HEK293 (cell line): ENCODE measurements at regions not wholly inside any gene's neighbourhood (a gene's known extent, or its start where the extent isn't known, plus 50 kb on each side); places are given as distances from the start of the nearest gene placed in this dataset.
"Not testable (repeated sequence)": the region's sequence is repeated elsewhere in the genome, so short reads cannot be mapped to it uniquely, and the experiment has no call there.

Experiments used
- CTCF ChIA-PET: fragments of 350-600 bp; formaldehyde crosslinking; extraction: SDS; loops from one replicate; lab custom pipeline; 2021; ENCODE audit warnings: antibody characterized with exemption; lab: Yijun Ruan, JAX
- POLR2A ChIA-PET: fragments of 300-600 bp; formaldehyde crosslinking; extraction: SDS; loops from one replicate; lab custom pipeline; 2020; ENCODE audit warnings: antibody characterized with exemption, inconsistent platforms; lab: Yijun Ruan, JAX
- H3K27ac ChIP-seq: fragments of 200-500 bp; sonication (Bioruptor generic); 2 replicates; pipeline ENCODE4 v1.5.1; 2014; ENCODE audit warnings: low read depth, low read length, control low read depth, inconsistent platforms; ENCODE audit errors: extremely low read depth
- H3K36me3 ChIP-seq, 2 experiments: fragments of 200-500 bp in 1 of 2; sonication (Bioruptor generic) in 1 of 2; 1 replicate in 1 of 2; 2 replicates in 1 of 2; pipeline ENCODE4 v1.5.1; 2014 to 2017; ENCODE audit warnings: inconsistent platforms in 2 of 2, low read length in 2 of 2; ENCODE audit not compliant: control insufficient read depth in 2 of 2, insufficient read depth in 1 of 2
- H3K4me1 ChIP-seq: fragments of 200-500 bp; sonication (Bioruptor generic); 2 replicates; pipeline ENCODE4 v1.5.1; 2014; ENCODE audit warnings: mild to moderate bottlenecking, low read length, inconsistent platforms; ENCODE audit not compliant: control insufficient read depth, insufficient read depth
- H3K4me3 ChIP-seq: 2 replicates; pipeline ENCODE4 v1.5.1; 2011; ENCODE audit warnings: low read depth, mild to moderate bottlenecking, control low read depth, low read length, moderate library complexity
- H3K9me3 ChIP-seq: fragments of 200-500 bp; sonication (Bioruptor generic); 2 replicates; pipeline ENCODE4 v1.5.1; 2014; ENCODE audit warnings: low read depth, low read length, inconsistent platforms; ENCODE audit not compliant: control insufficient read depth, insufficient read depth
- BCL11B ChIP-seq: fragments of 450-650 bp; formaldehyde crosslinking; IDR thresholded peaks from 2 replicates; pipeline ENCODE4 v1.5.1; 2016; ENCODE audit warnings: low read depth, missing biosample characterization, missing genetic modification characterization
- ZNF10 ChIP-seq: fragments of 450-650 bp; formaldehyde crosslinking; IDR thresholded peaks from 2 replicates; pipeline ENCODE4 v1.5.1; 2017; ENCODE audit warnings: missing biosample characterization, missing genetic modification characterization
- ZNF157 ChIP-seq: fragments of 450-650 bp; formaldehyde crosslinking; IDR thresholded peaks from 2 replicates; pipeline ENCODE4 v1.5.1; 2016; ENCODE audit warnings: missing biosample characterization, missing genetic modification characterization
- ZNF423 ChIP-seq: fragments of 450-650 bp; formaldehyde crosslinking; IDR thresholded peaks from 2 replicates; pipeline ENCODE4 v1.5.1; 2016; ENCODE audit warnings: missing biosample characterization, missing genetic modification characterization
- ZNF510 ChIP-seq: fragments of 450-650 bp; formaldehyde crosslinking; IDR thresholded peaks from 2 replicates; pipeline ENCODE4 v1.5.1; 2018; ENCODE audit warnings: mild to moderate bottlenecking, missing genetic modification characterization, missing biosample characterization; ENCODE audit not compliant: insufficient replicate concordance
- ZNF629 ChIP-seq: fragments of 450-650 bp; formaldehyde crosslinking; IDR thresholded peaks from 2 replicates; pipeline ENCODE4 v1.5.1; 2017; ENCODE audit warnings: missing biosample characterization, missing genetic modification characterization
- ZNF701 ChIP-seq: fragments of 450-650 bp; formaldehyde crosslinking; IDR thresholded peaks from 2 replicates; pipeline ENCODE4 v1.5.1; 2016; ENCODE audit warnings: missing biosample characterization, missing genetic modification characterization
- ZNF768 ChIP-seq: fragments of 450-650 bp; formaldehyde crosslinking; IDR thresholded peaks from 2 replicates; pipeline ENCODE4 v1.5.1; 2018; ENCODE audit warnings: missing biosample characterization, mild to moderate bottlenecking, missing genetic modification characterization
- TF ChIP-seq, protein P1 (sequence below): fragments of 450-650 bp; formaldehyde crosslinking; IDR thresholded peaks from 2 replicates; pipeline ENCODE4 v1.5.1; 2016; ENCODE audit warnings: missing biosample characterization, missing genetic modification characterization, low read depth
- TF ChIP-seq, protein P2 (sequence below): fragments of 450-650 bp; formaldehyde crosslinking; IDR thresholded peaks from 2 replicates; pipeline ENCODE4 v1.5.1; 2016; ENCODE audit warnings: missing biosample characterization, missing genetic modification characterization, borderline replicate concordance
- TF ChIP-seq, protein P3 (sequence below): fragments of 450-650 bp; formaldehyde crosslinking; IDR thresholded peaks from 2 replicates; pipeline ENCODE4 v1.5.1; 2016; ENCODE audit warnings: missing biosample characterization, missing genetic modification characterization, borderline replicate concordance
- TF ChIP-seq, protein P4 (sequence below): fragments of 450-650 bp; formaldehyde crosslinking; IDR thresholded peaks from 2 replicates; pipeline ENCODE4 v1.5.1; 2016; ENCODE audit warnings: missing biosample characterization, missing genetic modification characterization

DNA sequence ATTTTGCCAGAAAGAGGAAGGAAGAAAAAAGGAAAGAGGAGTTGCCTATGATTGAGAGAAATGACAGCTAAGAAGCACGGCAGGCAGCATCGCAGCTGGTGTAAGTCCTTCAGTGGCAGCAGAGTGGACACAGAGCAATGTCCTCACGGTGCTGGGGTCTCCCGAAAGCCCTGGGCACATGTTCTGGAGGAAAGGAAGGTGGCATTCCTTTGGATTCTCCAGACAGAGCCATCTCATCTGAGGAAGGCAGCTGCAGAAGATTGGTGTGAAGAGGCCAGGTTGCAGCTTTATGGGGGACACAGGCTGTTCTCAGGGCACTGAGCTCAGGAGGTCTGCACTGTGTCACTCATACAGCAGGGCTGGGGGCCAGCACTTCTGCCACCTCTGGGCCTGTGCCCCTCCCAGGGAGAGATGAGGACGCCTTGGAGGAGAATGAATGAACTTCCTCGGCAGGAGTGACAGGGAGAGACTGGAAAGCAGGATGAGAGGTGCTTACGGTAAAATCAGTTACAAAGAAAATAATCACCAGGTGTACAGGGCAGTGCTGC lies 252.0 kb upstream of the MYT1L start:
- no peaks in the 10 kb centered on the region for H3K4me1 ChIP-seq
- H3K27ac ChIP-seq = no peak overlapping the region
- POLR2A ChIA-PET = no interaction called here
- CTCF ChIA-PET = interaction anchor here (0.6 kb wide), 1 partner anchor 820 kb away, joined by 3 read pairs; no protein-coding TSS in a partner anchor
- no peak overlapping the region for H3K4me3 ChIP-seq
- TF ChIP-seq, protein P1, sequence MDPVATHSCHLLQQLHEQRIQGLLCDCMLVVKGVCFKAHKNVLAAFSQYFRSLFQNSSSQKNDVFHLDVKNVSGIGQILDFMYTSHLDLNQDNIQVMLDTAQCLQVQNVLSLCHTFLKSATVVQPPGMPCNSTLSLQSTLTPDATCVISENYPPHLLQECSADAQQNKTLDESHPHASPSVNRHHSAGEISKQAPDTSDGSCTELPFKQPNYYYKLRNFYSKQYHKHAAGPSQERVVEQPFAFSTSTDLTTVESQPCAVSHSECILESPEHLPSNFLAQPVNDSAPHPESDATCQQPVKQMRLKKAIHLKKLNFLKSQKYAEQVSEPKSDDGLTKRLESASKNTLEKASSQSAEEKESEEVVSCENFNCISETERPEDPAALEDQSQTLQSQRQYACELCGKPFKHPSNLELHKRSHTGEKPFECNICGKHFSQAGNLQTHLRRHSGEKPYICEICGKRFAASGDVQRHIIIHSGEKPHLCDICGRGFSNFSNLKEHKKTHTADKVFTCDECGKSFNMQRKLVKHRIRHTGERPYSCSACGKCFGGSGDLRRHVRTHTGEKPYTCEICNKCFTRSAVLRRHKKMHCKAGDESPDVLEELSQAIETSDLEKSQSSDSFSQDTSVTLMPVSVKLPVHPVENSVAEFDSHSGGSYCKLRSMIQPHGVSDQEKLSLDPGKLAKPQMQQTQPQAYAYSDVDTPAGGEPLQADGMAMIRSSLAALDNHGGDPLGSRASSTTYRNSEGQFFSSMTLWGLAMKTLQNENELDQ (tag by site-specific recombination) = no peak
- TF ChIP-seq, protein P2, sequence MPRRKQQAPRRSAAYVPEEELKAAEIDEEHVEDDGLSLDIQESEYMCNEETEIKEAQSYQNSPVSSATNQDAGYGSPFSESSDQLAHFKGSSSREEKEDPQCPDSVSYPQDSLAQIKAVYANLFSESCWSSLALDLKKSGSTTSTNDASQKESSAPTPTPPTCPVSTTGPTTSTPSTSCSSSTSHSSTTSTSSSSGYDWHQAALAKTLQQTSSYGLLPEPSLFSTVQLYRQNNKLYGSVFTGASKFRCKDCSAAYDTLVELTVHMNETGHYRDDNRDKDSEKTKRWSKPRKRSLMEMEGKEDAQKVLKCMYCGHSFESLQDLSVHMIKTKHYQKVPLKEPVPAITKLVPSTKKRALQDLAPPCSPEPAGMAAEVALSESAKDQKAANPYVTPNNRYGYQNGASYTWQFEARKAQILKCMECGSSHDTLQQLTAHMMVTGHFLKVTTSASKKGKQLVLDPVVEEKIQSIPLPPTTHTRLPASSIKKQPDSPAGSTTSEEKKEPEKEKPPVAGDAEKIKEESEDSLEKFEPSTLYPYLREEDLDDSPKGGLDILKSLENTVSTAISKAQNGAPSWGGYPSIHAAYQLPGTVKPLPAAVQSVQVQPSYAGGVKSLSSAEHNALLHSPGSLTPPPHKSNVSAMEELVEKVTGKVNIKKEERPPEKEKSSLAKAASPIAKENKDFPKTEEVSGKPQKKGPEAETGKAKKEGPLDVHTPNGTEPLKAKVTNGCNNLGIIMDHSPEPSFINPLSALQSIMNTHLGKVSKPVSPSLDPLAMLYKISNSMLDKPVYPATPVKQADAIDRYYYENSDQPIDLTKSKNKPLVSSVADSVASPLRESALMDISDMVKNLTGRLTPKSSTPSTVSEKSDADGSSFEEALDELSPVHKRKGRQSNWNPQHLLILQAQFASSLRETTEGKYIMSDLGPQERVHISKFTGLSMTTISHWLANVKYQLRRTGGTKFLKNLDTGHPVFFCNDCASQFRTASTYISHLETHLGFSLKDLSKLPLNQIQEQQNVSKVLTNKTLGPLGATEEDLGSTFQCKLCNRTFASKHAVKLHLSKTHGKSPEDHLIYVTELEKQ = no peak
- TF ChIP-seq ZNF10 (tag by site-specific recombination) = no peak
- TF ChIP-seq ZNF510 = no peak
- no peak for TF ChIP-seq ZNF768 (tag by site-specific recombination)
- no peak for TF ChIP-seq ZNF157 (tag by site-specific recombination)
- TF ChIP-seq, protein P3, sequence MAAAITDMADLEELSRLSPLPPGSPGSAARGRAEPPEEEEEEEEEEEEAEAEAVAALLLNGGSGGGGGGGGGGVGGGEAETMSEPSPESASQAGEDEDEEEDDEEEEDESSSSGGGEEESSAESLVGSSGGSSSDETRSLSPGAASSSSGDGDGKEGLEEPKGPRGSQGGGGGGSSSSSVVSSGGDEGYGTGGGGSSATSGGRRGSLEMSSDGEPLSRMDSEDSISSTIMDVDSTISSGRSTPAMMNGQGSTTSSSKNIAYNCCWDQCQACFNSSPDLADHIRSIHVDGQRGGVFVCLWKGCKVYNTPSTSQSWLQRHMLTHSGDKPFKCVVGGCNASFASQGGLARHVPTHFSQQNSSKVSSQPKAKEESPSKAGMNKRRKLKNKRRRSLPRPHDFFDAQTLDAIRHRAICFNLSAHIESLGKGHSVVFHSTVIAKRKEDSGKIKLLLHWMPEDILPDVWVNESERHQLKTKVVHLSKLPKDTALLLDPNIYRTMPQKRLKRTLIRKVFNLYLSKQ = no peak
- no peak for TF ChIP-seq BCL11B (tag by site-specific recombination)
- TF ChIP-seq, protein P4, sequence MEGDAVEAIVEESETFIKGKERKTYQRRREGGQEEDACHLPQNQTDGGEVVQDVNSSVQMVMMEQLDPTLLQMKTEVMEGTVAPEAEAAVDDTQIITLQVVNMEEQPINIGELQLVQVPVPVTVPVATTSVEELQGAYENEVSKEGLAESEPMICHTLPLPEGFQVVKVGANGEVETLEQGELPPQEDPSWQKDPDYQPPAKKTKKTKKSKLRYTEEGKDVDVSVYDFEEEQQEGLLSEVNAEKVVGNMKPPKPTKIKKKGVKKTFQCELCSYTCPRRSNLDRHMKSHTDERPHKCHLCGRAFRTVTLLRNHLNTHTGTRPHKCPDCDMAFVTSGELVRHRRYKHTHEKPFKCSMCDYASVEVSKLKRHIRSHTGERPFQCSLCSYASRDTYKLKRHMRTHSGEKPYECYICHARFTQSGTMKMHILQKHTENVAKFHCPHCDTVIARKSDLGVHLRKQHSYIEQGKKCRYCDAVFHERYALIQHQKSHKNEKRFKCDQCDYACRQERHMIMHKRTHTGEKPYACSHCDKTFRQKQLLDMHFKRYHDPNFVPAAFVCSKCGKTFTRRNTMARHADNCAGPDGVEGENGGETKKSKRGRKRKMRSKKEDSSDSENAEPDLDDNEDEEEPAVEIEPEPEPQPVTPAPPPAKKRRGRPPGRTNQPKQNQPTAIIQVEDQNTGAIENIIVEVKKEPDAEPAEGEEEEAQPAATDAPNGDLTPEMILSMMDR (tag by site-specific recombination) = no peak
- H3K9me3 ChIP-seq = no peaks in the 10 kb centered on the region
- H3K36me3 ChIP-seq = no peaks in the 10 kb centered on the region

DNA sequence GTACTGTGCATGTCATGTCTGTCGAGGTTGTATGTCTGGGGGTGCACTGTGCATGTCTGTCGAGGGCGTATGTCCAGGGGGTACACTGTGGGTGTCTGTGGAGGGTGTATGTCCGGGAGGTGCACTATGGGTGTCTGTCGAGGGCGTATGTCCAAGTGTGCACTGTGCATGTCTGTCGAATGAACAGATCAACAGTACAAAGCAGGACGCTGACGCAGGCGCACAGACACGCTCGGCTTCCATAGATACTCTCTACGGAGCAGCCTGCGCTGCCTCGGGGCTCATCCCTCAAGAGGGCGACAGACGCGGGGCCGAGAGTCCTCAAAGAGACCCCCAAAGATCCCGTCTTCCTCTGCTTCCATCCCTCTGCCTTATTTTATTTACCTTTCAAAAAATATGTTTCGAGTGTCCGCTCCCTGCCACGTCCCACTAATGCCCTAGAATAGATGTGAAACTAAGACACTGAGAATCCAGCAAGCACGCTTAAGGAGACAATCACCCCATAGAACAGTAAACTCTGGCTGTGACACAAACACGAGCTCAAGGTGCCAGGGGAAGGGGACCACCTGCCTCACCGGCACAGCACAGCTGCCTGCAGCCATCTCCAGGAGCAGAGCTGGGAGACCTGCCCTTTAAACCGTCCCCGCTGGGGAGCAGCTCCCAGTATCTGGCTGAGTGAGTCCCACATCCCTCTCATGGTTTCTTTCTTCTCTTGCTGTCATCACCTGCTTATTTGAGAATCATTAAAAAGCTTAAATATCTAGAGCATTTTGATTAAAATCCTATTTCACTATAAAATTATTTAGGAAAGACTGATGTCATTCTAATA lies 250.5 kb upstream of the MYT1L start:
- TF ChIP-seq ZNF701 = no peak
- TF ChIP-seq ZNF423 = no peak
- no peak for TF ChIP-seq ZNF629 (tag by site-specific recombination)
- CTCF ChIA-PET = no interaction called here
- Histone ChIP-seq H3K4me1 (no peaks in the 10 kb centered on the region), H3K4me3 (no peak overlapping the region), H3K9me3 (no peaks in the 10 kb centered on the region), H3K36me3 (no peaks in the 10 kb centered on the region), H3K27ac (no peak overlapping the region)
- POLR2A ChIA-PET = no interaction called here

DNA sequence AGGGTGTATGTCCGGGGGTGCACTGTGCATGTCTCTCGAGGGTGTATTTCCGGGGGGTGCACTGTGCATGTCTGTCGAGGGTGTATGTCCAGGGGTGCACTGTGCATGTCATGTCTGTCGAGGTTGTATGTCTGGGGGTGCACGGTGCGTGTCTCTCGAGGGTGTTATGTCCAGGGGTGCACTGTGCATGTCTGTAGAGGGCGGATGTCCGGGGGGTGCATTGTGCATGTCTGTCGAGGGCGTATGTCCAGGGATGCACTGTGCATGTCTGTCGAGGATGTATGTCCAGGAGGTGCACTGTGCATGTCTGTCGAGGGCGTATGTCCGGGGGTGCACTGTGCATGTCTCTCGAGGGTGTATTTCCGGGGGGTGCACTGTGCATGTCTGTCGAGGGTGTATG lies 249.8 kb upstream of the MYT1L start:
- H3K27ac ChIP-seq, H3K9me3 ChIP-seq, POLR2A ChIA-PET, H3K36me3 ChIP-seq, CTCF ChIA-PET, H3K4me1 ChIP-seq, H3K4me3 ChIP-seq: not testable (repeated sequence)
